GM03348 (cell line): ENCODE measurements at regions not wholly inside any gene's neighbourhood (a gene's known extent, or its start where the extent isn't known, plus 50 kb on each side); places are given as distances from the start of the nearest gene placed in this dataset.
"Not testable (repeated sequence)": the region's sequence is repeated elsewhere in the genome, so short reads cannot be mapped to it uniquely, and the experiment has no call there.

ENCODE experiments used
- DNase-seq: peaks from one replicate; pipeline ENCODE4 v3.0.0; 2012; ENCODE audit warnings: low spot score

- DNase-seq = peak; percentile 48
Measured at GRCh38 chr18:22504251-22505030, 86.7 kb upstream of the CTAGE1 start.

GRCh38 chr18:22505141-22505591 lies 87.5 kb upstream of the CTAGE1 start:
- DNase-seq = peak; percentile 13

GRCh38 chr18:22507055-22507454 lies 89.3 kb upstream of the CTAGE1 start:
- no peak for DNase-seq

- DNase-seq = no peak
Measured at GRCh38 chr18:22509423-22509822, 91.7 kb upstream of the CTAGE1 start.

GRCh38 chr18:22510697-22511096 lies 93.0 kb upstream of the CTAGE1 start:
- DNase-seq = no peak

- DNase-seq = no peak
Measured at GRCh38 chr18:22513721-22514481, 96.2 kb upstream of the CTAGE1 start.

- DNase-seq = no peak
Measured at GRCh38 chr18:22514655-22515054, 96.9 kb upstream of the CTAGE1 start.

GRCh38 chr18:22515250-22515649 lies 97.5 kb upstream of the CTAGE1 start:
- DNase-seq = no peak

- DNase-seq = no peak
Measured at GRCh38 chr18:22517356-22517755, 99.6 kb upstream of the CTAGE1 start.

GRCh38 chr18:22521026-22521707 lies 103.5 kb upstream of the CTAGE1 start:
- DNase-seq = no peak

- DNase-seq = no peak
Measured at GRCh38 chr18:22523481-22523880, 105.8 kb upstream of the CTAGE1 start.

GRCh38 chr18:22524783-22525182 lies 107.1 kb upstream of the CTAGE1 start:
- no peak for DNase-seq

- no peak for DNase-seq
Measured at GRCh38 chr18:22525313-22525712, 107.6 kb upstream of the CTAGE1 start.

- no peak for DNase-seq
Measured at GRCh38 chr18:22525883-22526282, 108.2 kb upstream of the CTAGE1 start.

GRCh38 chr18:22528291-22528690 lies 110.6 kb upstream of the CTAGE1 start:
- DNase-seq = no peak

GRCh38 chr18:22534706-22535105 lies 117.0 kb upstream of the CTAGE1 start:
- DNase-seq = not testable (repeated sequence)

- no peak for DNase-seq
Measured at GRCh38 chr18:22536558-22536957, 118.8 kb upstream of the CTAGE1 start.

- peak; percentile 79 for DNase-seq
Measured at GRCh38 chr18:22538426-22538825, 120.7 kb upstream of the CTAGE1 start.

GRCh38 chr18:22539051-22539765 lies 121.5 kb upstream of the CTAGE1 start:
- DNase-seq = no peak

- no peak for DNase-seq
Measured at GRCh38 chr18:22541232-22541631, 123.5 kb upstream of the CTAGE1 start.

GRCh38 chr18:22542406-22542835 lies 124.7 kb upstream of the CTAGE1 start:
- peak; percentile 75 for DNase-seq

GRCh38 chr18:22543769-22544168 lies 126.1 kb upstream of the CTAGE1 start:
- DNase-seq = no peak
